PC-9 (cell line): ENCODE measurements at regions not wholly inside any gene's neighbourhood (a gene's known extent, or its start where the extent isn't known, plus 50 kb on each side); places are given as distances from the start of the nearest gene placed in this dataset.
"Not testable (repeated sequence)": the region's sequence is repeated elsewhere in the genome, so short reads cannot be mapped to it uniquely, and the experiment has no call there.

ENCODE experiments used
- BruUV-seq: library from RNA; stranded (reverse); fragments of 400-500 nt; replicated peaks from 2 replicates; lab custom pipeline; 2021; lab: Mats Ljungman, UMichigan
- CTCF ChIA-PET: fragments of 300-600 bp; sonication (Branson Sonifier 250); formaldehyde crosslinking; loops from one replicate; lab custom pipeline; 2022; ENCODE audit warnings: antibody characterized with exemption; lab: Charles Lee
- POLR2A ChIA-PET: fragments of 300-600 bp; sonication (Branson Sonifier 250); formaldehyde crosslinking; loops from one replicate; lab custom pipeline; 2022; ENCODE audit warnings: antibody characterized with exemption; ENCODE audit not compliant: unreplicated experiment; lab: Charles Lee
- DNase-seq, 2 experiments: peaks; one replicate each; pipeline versions ENCODE4 v3.0.0 to v3.0.0-alpha.2; 2015 to 2022; ENCODE audit warnings: mixed read lengths in 1 of 2
- H2AFZ ChIP-seq: fragments of 200-600 bp; sonication (generic); 2 replicates; pipeline ENCODE4 v1.8.1; 2017; ENCODE audit warnings: antibody characterized with exemption
- H3F3A ChIP-seq: fragments of 200-600 bp; sonication (generic); 2 replicates; pipeline ENCODE4 v1.8.1; 2017; ENCODE audit warnings: antibody characterized with exemption, mild to moderate bottlenecking, low read depth; ENCODE audit not compliant: insufficient read depth
- H3K27ac ChIP-seq: fragments of 200-600 bp; sonication (generic); 2 replicates; pipeline ENCODE4 v1.6.1; 2016; ENCODE audit warnings: mixed run types
- H3K27me3 ChIP-seq: fragments of 200-600 bp; sonication (generic); 2 replicates; pipeline ENCODE4 v1.6.1; 2016; ENCODE audit warnings: low read depth, mixed run types; ENCODE audit not compliant: insufficient read depth
- H3K36me3 ChIP-seq: fragments of 200-600 bp; sonication (generic); 2 replicates; pipeline ENCODE4 v1.6.1; 2016; ENCODE audit warnings: low read depth, mixed run types
- H3K4me1 ChIP-seq: fragments of 200-600 bp; sonication (generic); replicated peaks from 2 replicates; pipeline ENCODE4 v1.6.1; 2016; ENCODE audit warnings: mixed run types; ENCODE audit not compliant: insufficient read depth
- H3K4me2 ChIP-seq: fragments of 200-600 bp; sonication (generic); 2 replicates; pipeline ENCODE4 v1.6.1; 2017; ENCODE audit warnings: mixed run types
- H3K4me3 ChIP-seq: fragments of 200-600 bp; sonication (generic); 2 replicates; pipeline ENCODE4 v1.6.1; 2016; ENCODE audit warnings: mixed run types
- H3K79me2 ChIP-seq: fragments of 200-600 bp; sonication (generic); 2 replicates; pipeline ENCODE4 v1.6.1; 2017; ENCODE audit warnings: low read depth, mixed run types
- H3K9me2 ChIP-seq: fragments of 200-600 bp; sonication (generic); 2 replicates; pipeline ENCODE4 v1.8.1; 2017; ENCODE audit warnings: mild to moderate bottlenecking; ENCODE audit not compliant: insufficient read depth
- H3K9me3 ChIP-seq: fragments of 200-600 bp; sonication (generic); 2 replicates; pipeline ENCODE4 v1.8.1; 2016; ENCODE audit warnings: low read depth; ENCODE audit not compliant: insufficient read depth
- H4K20me1 ChIP-seq: fragments of 200-600 bp; sonication (generic); 2 replicates; pipeline ENCODE4 v1.8.1; 2017; ENCODE audit not compliant: insufficient read depth
- EZH2 ChIP-seq: fragments of 200-600 bp; sonication (generic); IDR thresholded peaks from 2 replicates; pipeline ENCODE4 v1.8.0; 2017; ENCODE audit warnings: antibody characterized with exemption, low read depth
- intact Hi-C: fragments of 100-400 bp; cut with micrococcal nuclease; formaldehyde crosslinking; loops from one replicate; pipeline ENCODE4 v1.10.0; 2022; ENCODE audit not compliant: unreplicated experiment
- TF ChIP-seq, protein P1 (sequence below): fragments of 200-600 bp; sonication (generic); conservative IDR thresholded peaks from 2 replicates; pipeline ENCODE4 v1.6.1; 2017; ENCODE audit warnings: mixed run types, antibody characterized with exemption, mild to moderate bottlenecking, moderate library complexity

- H3K27ac ChIP-seq: no peak overlapping the region
- H3K4me2 ChIP-seq: no peak overlapping the region
- no peak overlapping the region for H2AFZ ChIP-seq
- H3F3A ChIP-seq: no peaks in the 10 kb centered on the region
- no peaks in the 10 kb centered on the region for H3K4me1 ChIP-seq
- ChIA-PET POLR2A (no interaction called here), CTCF (no interaction called here)
- no peak for DNase-seq
- H3K9me2 ChIP-seq: no peaks in the 10 kb centered on the region
- BruUV-seq: no TSS peak
- H3K4me3 ChIP-seq: no peak overlapping the region
- no peak for TF ChIP-seq EZH2
- TF ChIP-seq, protein P1, sequence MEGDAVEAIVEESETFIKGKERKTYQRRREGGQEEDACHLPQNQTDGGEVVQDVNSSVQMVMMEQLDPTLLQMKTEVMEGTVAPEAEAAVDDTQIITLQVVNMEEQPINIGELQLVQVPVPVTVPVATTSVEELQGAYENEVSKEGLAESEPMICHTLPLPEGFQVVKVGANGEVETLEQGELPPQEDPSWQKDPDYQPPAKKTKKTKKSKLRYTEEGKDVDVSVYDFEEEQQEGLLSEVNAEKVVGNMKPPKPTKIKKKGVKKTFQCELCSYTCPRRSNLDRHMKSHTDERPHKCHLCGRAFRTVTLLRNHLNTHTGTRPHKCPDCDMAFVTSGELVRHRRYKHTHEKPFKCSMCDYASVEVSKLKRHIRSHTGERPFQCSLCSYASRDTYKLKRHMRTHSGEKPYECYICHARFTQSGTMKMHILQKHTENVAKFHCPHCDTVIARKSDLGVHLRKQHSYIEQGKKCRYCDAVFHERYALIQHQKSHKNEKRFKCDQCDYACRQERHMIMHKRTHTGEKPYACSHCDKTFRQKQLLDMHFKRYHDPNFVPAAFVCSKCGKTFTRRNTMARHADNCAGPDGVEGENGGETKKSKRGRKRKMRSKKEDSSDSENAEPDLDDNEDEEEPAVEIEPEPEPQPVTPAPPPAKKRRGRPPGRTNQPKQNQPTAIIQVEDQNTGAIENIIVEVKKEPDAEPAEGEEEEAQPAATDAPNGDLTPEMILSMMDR: no peak
- H3K9me3 ChIP-seq: no peaks in the 10 kb centered on the region
- H3K27me3 ChIP-seq: no peaks in the 10 kb centered on the region
- no peaks in the 10 kb centered on the region for H3K36me3 ChIP-seq
- H3K79me2 ChIP-seq: no peaks in the 10 kb centered on the region
- no peaks in the 10 kb centered on the region for H4K20me1 ChIP-seq
- intact Hi-C loops: no loop called here
Measured at GRCh38 chr6:22133357-22133756, 163.5 kb downstream of the PRL start.

DNA sequence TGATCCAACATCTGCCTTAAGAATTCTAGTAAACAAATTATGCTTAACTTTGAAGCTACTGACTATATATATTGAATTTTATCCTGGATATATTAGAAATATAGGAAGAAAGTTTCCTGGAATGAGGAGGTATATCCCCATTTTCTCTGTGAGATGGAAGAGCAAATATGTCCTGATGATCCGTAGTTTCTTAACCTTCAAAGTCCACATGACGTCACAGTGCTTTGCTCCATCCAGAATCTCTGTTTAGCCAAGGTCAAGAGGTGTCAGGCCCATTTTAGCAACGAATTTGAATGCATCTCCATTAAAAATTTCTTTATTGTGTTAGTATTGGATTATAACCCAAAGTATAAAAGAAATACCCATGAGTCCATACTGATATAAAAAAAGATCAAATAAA is 162.5 kb downstream of the PRL start:
- no peaks in the 10 kb centered on the region for H3K36me3 ChIP-seq
- H3K27me3 ChIP-seq: no peaks in the 10 kb centered on the region
- H3K79me2 ChIP-seq: no peaks in the 10 kb centered on the region
- CTCF ChIA-PET: no interaction called here
- no peaks in the 10 kb centered on the region for H3K4me1 ChIP-seq
- H3K9me2 ChIP-seq: no peaks in the 10 kb centered on the region
- H4K20me1 ChIP-seq: no peaks in the 10 kb centered on the region
- H2AFZ ChIP-seq: no peak overlapping the region
- no peak for TF ChIP-seq EZH2
- TF ChIP-seq, protein P1: no peak
- no peaks in the 10 kb centered on the region for H3K9me3 ChIP-seq
- intact Hi-C loops: no loop called here
- no peaks in the 10 kb centered on the region for H3F3A ChIP-seq
- DNase-seq: no peak
- H3K27ac ChIP-seq: no peak overlapping the region
- no TSS peak for BruUV-seq
- H3K4me2 ChIP-seq: no peak overlapping the region
- no peak overlapping the region for H3K4me3 ChIP-seq
- POLR2A ChIA-PET: no interaction called here

- ChIA-PET CTCF (no interaction called here), POLR2A (no interaction called here)
- intact Hi-C loops: no loop called here
- no peak for TF ChIP-seq EZH2
- TF ChIP-seq, protein P1: no peak
- H3K4me1 ChIP-seq: no peaks in the 10 kb centered on the region
- no peaks in the 10 kb centered on the region for H3K36me3 ChIP-seq
- H3K9me3 ChIP-seq: no peaks in the 10 kb centered on the region
- no peaks in the 10 kb centered on the region for H4K20me1 ChIP-seq
- no peak overlapping the region for H3K4me2 ChIP-seq
- H3K9me2 ChIP-seq: no peaks in the 10 kb centered on the region
- H3K27ac ChIP-seq: no peak overlapping the region
- DNase-seq: no peak
- no peaks in the 10 kb centered on the region for H3F3A ChIP-seq
- H3K27me3 ChIP-seq: no peaks in the 10 kb centered on the region
- no peak overlapping the region for H3K4me3 ChIP-seq
- BruUV-seq: no TSS peak
- no peak overlapping the region for H2AFZ ChIP-seq
- H3K79me2 ChIP-seq: no peaks in the 10 kb centered on the region
Measured at GRCh38 chr6:22135395-22135794, 161.4 kb downstream of the PRL start.

DNA sequence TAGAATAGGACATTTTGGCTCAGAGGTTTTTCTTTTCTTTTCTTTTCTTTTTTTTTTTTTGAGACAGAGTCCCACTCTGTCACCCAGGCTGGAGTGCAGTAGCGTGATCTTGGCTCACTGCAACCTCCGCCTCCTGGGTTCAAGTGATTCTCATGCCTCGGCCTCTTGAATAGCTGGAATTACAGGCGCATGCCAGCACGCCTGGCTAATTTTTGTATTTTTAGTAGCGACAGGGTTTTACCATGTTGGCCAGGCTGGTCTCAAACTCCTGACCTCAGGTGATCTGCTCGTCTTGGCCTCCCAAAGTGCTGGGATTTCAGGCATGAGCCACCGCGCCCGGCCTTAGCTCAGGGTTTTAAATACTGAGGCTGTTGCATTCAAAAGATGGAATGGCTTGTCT is 156.1 kb downstream of the PRL start:
- DNase-seq, H3K4me3 ChIP-seq, H3K9me2 ChIP-seq, H2AFZ ChIP-seq, H3K9me3 ChIP-seq, BruUV-seq, H3K27me3 ChIP-seq, CTCF ChIA-PET, H3K79me2 ChIP-seq, H3K27ac ChIP-seq, H3K36me3 ChIP-seq, H4K20me1 ChIP-seq: not testable (repeated sequence)
- intact Hi-C loops: loop anchor here (1.0 to 10.0 kb wide), 3 partner anchors 84 to 1578 kb away; no protein-coding TSS in a partner anchor
- Histone ChIP-seq H3K4me1 (peaks cover 18% of the 10 kb centered on the region), H3K4me2 (peak overlapping the region; percentile 9; the same call in 1 of the 2 replicates), H3F3A (peaks cover 17% of the 10 kb centered on the region; the same call in 1 of the 2 replicates)
- POLR2A ChIA-PET: interaction anchor here (0.7 kb wide), 1 partner anchor 284 kb away, joined by 6 read pairs; no protein-coding TSS in a partner anchor
